HG03280 (cell line): ENCODE measurements at regions not wholly inside any gene's neighbourhood (a gene's known extent, or its start where the extent isn't known, plus 50 kb on each side); places are given as distances from the start of the nearest gene placed in this dataset.
"Not testable (repeated sequence)": the region's sequence is repeated elsewhere in the genome, so short reads cannot be mapped to it uniquely, and the experiment has no call there.

Experiments used
- ATAC-seq: cut with Tn5 transposase; IDR thresholded peaks from one replicate; pipeline ENCODE4 v1.9.1; 2021; ENCODE audit warnings: mild to moderate bottlenecking, moderate library complexity; ENCODE audit not compliant: unreplicated experiment

DNA sequence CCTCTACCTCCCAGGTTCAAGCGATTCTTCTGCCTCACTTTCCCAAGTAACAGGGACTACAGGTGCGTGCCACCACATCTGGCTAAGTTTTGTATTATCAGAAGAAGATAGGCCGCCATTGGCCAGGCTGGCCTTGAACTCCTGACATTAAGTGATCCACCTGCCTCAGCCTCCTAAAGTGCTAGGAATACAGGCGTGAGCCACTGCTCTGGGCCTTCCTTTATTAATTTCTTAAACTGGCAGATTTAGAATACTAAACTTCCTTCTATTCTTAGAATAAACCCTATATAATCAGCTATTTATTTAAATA lies 86.6 kb downstream of the HFE start:
- no peak for ATAC-seq

- ATAC-seq = no peak
Measured at GRCh38 chr6:26175033-26175427, 87.8 kb downstream of the HFE start.

GRCh38 chr6:26175428-26176181 lies 88.4 kb downstream of the HFE start:
- ATAC-seq = no peak

DNA sequence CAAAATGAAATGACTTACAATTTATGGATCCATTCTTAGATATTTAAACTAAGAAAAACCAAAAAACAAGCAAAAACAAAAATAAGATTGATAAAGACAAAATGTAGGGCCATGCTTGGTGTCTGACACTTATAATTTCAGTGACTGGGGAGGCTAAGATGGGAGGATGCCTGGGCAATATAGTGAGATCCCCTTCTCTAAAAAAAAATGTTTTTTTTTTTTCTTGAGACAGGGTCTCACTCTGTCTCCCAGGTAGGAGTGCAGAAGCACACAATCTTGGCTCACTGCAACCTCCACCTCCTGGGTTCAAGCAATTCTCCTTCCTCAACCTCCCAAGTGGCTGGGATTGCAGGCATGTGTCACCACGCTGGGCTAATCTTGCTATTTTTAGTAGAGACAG lies 92.4 kb downstream of the HFE start:
- ATAC-seq = no peak

DNA sequence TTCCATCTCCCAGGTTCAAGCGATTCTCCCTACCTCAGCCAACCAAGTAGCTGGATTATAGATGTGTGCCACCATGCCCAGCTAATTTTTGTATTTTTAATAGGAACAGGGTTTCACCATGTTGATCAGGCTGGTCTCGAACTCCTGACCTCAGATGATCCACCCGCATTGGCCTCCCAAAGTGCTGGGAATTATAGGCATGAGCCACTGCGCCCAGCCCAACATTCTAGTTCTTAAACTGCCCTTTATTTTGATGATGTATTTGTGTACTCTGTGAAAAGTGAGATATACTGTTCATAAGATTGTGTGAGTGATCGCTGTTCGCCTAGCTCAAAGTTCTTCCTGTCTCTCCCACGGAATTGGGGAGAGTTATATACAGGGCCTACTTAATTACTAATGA lies 93.1 kb downstream of the HFE start:
- no peak for ATAC-seq

- ATAC-seq = no peak
Measured at GRCh38 chr6:26183237-26183580, 96.0 kb downstream of the HFE start.

- no peak for ATAC-seq
Measured at GRCh38 chr6:26183581-26184366, 96.5 kb downstream of the HFE start.

DNA sequence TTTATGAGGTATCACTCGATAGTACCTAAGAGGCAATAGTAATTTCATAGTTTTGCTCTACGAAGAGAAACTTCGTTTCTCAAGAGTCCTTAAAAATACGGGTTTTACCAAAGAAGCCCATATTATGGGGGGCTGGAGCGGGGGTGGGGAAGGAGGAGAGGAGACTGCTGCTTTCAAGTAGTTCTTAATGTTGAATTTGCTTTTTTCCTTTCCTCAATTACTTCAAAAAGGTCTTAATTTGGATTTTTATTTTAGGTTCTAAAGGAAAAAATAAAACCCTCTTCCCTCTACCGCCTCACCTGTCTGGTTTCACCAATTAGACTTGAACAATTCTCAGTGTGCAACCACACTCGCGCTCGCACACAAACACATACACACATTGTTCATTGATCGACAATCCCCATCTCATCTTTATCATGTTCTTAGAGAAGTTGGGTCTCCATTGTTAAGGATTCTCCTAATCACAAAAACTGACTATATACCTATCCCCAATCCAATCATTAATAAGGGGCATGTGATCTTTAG lies 97.2 kb downstream of the HFE start:
- no peak for ATAC-seq

DNA sequence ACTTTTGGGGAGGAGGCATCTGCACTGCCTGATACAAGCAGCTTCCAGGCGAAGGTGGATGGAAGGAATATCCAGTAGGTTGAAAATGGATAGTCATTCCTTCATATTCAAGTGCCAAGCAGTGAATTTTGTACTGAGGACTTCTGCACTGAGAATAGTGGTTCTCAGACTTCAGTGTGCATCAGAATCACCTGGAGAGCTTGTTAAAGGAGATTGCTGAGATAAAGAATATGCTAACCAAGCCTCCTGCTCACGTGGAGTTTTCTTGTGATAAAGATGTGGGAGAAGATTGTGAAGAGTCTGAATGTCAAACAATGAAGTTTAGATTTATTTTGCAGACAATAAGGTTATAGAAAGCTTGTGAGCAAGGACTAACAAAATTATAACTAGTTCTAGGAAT lies 97.8 kb downstream of the HFE start:
- no peak for ATAC-seq

DNA sequence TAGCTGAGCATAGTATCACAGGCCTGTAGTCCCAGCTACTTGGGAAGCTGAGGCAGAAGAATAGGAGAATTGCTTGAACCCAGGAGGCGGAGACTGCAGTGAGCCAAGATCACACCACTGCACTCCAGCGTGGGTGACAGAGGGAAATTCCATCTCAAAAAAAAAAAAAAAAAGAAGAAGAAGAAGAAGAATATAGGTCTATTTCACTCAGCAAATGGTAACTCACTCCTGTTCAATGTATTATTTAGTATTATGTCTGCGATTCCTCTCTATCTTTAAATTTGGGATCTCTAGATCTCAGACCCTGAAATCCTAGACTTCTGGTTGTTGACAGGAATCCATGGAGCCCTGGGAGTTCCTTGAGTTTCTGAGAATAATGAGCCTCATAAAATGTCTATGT lies 98.6 kb downstream of the HFE start:
- ATAC-seq = no peak

DNA sequence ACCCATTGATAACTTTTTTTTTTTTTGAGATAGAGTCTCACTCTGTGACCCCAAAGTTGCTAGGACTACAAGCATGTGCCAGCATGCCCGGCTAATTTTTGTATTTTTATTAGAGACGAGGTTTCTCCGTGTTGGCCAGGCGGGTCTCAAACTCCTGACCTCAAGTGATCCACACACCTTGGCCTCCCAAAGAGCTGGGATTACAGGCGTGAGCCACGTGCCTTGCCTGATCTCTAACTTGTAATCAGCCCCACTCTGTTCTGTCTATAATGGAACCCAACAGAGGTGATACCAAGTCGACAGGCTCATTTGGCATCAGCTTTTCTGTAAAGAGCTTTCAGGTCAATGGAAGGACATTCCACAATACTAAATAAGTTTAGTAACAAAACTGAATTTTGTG lies 99.4 kb downstream of the HFE start:
- no peak for ATAC-seq

DNA sequence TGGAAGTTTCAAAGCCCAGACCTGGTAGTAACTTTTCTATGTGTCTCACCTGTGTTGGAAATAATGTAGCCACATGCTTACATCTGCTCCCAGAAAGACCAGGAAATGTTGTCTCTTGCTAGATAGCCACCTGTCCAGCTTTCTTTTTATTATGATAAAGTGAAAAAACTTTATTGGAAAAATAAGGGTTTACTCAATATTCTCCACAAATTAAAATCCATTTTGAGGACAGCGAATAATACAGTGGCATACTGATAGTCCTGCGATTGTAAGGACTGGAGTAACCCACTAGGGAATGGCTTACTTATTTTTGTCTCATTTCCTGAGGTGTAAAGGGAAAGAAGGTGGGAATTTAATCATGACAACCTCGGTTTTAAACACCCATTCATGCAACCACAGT lies 100.1 kb downstream of the HFE start:
- no peak for ATAC-seq

GRCh38 chr6:26187981-26188635 lies 100.9 kb downstream of the HFE start:
- peak; percentile 25 for ATAC-seq

DNA sequence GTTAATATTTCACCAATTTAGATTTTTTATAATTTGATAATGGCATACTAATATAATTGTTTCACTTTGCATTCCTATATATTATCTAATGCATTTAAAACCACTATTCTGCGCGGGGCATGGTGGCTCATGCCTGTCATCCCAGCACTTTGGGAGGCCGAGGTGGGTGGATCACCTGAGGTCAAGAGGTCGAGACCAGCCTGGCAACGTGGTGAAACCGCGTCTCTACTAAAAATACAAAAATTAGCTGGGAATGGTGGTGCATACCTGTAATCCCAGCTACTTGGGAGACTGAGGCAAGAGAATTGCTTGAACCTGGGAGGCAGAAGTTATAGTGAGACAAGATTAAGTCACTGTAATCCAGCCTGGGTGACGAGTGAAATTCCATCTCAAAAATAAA lies 104.3 kb downstream of the HFE start:
- not testable (repeated sequence) for ATAC-seq

DNA sequence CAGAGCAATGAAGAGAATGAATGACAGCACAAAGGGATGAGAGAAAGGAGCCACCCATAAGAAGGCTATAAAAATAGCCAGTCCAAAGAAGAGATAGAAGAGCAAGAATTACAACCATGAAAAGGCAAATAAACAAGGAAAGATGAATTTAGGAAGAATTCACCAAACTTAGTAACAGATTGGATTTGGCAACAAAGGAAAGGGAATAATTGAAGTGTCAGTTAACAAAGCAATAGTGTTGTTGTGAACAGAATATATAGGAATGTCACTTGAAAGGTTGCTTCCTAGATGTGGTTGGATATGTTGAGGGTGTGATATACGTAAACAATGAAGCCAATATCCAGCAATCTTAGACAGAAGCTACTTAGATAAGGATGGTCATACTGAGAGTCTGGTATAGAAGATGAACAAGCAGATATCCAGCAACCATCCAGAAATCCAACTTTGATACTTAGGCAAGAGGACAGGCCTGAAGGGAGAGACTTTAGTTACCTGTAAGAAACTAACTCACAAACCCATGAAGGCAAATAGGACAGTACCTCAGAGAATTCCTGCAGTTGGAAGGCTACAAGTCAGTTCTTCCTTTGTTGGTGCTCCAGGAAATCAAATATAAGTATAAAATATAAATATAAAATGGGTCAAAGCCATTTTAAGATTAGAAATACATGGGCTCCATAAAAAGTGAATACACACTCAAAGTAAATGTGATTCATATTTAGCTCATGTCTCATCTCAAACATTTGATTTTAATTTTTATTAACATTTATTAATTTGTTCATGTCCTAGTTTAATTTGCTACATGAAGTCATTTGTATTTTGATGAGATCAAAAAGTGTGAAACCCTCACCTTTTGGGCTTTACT lies 106.5 kb downstream of the HFE start:
- no peak for ATAC-seq

GRCh38 chr6:26194329-26194701 lies 107.1 kb downstream of the HFE start:
- ATAC-seq = no peak

DNA sequence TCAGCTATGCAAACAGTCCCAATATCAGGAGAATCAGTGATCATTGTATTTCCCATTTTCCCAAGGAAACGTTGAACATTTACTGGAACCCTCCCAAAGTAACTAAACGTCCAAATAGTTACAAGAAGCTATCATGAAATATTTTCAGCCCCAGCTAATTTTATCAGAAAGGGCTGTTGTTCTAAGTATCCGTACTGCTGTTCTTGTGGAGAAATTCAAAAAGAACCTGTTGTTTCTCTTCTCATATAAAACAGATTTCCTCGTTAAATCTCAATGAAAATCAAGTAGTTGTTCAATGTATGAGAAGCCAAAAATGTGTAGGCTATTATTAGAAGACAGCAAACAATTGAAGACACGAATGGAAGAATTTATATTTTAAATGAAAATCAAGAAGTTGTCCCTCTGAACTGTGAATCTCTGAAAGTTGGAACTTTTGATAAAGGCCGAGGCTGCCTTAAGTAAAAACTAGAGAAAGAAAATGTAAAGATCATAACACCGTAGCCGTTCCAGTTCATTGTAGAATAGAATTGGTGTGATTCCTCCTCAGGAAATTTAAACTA lies 107.7 kb downstream of the HFE start:
- ATAC-seq = no peak

DNA sequence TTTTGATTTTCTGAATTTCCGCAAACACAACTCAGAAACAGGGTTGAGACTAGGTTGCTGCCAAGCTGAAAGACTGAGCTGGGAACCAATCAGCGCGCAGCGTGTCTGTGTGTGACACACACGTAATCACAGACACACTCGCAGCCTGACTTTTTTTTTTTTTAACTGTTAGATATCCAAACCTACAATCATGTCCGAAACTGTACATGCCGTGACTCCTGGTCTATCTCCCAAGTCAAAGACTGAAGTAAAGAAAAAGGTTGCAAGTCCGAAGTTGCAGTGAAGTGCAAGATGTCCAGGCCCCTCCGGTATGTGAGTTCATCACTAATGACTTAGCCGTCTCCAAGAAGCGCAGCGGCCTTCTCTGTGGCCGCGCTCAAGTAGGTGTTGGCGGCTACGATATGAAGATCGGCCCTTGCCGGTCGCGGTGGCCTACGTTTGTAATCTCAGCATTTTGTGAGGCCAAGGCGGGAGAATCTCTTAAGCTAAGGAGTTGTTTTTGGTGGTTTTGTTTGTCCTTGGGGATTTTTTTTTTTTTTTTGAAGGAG lies 108.2 kb downstream of the HFE start:
- ATAC-seq = peak; percentile 30

- ATAC-seq = no peak
Measured at GRCh38 chr6:26195924-26196845, 109.0 kb downstream of the HFE start.
